HG02759 (cell line): ENCODE measurements at regions not wholly inside any gene's neighbourhood (a gene's known extent, or its start where the extent isn't known, plus 50 kb on each side); places are given as distances from the start of the nearest gene placed in this dataset.
"Not testable (repeated sequence)": the region's sequence is repeated elsewhere in the genome, so short reads cannot be mapped to it uniquely, and the experiment has no call there.

Experiments
- ATAC-seq: cut with Tn5 transposase; IDR thresholded peaks from one replicate; pipeline ENCODE4 v1.9.1; 2021; ENCODE audit warnings: mild to moderate bottlenecking, moderate library complexity; ENCODE audit not compliant: unreplicated experiment

DNA sequence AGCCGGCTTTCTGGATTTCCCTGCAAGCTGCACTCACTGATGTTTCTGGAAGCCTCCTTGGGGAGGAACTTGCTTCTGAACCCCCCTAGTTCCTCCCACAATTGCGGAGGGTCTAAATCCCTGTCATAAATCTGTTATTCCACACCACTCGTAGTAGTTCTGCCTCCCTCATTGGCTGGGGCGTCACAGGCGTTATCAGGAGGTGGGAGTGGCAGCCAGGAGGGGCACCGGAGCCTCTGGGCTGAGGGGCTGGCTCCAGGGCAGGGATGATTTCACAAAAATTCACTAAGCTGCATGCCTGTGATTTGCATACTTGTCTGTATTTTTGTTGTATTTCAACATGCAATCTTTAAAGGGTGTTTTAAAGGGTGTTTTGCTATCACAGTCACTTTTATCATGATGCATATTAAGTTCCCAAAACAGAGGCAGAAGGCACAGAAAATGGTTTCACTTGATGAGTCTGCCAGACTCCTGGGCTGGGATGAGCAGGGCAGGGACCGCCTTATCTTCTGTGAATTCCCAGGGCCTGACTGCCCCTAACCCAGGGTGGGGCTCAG lies 176.2 kb upstream of the FOXF1 start:
- ATAC-seq: no peak

DNA sequence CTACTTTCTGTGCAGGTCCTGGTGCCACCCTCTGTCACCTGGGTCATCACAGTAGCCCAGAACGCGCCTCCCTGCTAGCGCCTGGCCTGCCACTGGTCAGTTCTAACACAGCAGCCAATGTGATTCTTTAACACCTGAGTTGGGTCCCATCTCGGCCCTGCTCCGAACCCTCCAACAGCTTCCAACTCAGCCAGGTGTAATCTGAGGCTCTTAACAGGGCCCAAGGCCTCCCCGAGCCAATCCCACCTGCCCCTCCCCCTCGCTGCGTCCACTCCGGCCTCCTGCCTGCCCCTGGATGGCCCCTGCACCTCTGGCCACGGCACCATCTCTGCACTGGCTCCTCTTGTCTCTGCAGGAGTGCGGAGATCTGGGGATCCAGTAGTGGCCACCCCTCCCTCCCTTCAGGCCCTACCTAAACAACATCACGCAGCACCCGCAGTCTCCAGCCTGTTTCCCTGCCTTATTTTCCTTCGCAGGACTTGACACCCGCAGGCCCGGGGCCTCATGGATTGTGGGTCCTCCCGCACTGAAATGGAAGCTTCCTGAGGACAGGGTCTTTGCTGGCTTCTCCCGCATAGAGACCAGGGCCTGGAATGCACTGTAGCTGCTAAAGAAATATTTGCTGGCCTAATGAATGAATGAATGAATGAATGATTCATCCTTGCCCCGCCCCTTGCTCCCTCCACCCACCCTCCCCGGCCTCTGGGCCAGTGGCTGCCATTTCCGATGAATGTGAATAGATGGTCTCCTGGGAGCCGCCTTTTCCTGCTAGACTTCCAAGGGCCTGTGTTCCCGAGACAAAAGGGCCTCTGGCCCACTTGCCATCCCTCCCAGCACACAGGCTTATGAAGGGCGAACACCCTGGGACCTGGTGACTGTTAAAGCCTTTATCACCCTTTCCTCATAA lies 174.8 kb upstream of the FOXF1 start:
- ATAC-seq: no peak

GRCh38 chr16:86337138-86337537 lies 173.2 kb upstream of the FOXF1 start:
- ATAC-seq: no peak

- no peak for ATAC-seq
Measured at GRCh38 chr16:86337581-86338402, 172.5 kb upstream of the FOXF1 start.

- no peak for ATAC-seq
Measured at GRCh38 chr16:86338403-86339115, 171.8 kb upstream of the FOXF1 start.

GRCh38 chr16:86342161-86342834 lies 168.0 kb upstream of the FOXF1 start:
- no peak for ATAC-seq

GRCh38 chr16:86343027-86343795 lies 167.1 kb upstream of the FOXF1 start:
- no peak for ATAC-seq

DNA sequence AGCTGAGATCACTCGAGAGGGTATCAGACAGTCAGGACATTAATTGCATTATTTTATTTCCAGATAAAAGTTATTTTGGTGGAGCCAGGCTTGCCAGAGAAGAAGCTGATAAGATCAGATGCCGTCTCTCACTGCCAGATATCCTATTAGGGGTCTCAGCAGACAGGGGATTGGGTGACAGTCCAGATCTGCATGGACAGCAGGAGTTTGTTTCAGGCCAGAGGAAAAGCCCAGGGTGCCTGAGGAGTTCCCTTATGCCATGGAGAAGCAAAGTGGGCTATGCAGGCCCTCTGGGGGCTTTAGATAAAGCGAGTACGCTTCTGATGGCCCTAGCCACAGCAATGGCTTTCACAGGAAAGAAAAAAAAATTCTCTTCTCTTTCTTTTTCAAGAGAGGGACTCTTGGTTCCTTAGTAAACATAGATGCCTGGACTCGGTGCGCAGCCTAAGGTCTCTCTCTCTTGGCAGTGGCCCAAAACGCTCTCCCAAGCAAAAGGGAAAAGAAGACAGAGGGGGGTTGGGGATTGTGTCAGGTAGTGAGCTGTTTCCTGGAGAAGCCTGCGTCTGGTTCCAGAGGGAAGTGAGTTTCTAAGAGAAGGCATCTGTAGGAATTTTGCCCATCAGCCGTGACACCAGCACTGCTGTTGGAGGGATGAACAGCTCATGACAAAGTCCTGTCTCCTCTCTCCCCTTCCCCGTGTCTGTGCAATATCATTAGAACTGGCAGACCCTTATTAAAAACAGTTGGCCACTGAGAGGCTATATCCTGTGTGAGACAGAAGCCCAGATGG lies 166.3 kb upstream of the FOXF1 start:
- no peak for ATAC-seq

DNA sequence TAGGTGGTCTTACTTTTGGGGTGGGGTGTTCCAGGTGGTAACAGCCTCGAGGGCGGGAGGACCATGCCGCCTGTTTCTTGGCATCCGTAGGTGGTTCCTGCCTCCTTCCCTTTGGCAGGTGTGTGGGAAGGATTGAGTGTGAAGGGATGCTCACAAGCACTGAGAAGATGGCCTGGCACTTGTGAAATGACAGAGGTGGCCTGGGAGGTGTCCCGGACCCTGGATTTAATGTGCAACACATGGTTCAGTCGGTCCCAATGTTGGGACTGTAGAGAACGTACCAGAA lies 165.8 kb upstream of the FOXF1 start:
- ATAC-seq: no peak

DNA sequence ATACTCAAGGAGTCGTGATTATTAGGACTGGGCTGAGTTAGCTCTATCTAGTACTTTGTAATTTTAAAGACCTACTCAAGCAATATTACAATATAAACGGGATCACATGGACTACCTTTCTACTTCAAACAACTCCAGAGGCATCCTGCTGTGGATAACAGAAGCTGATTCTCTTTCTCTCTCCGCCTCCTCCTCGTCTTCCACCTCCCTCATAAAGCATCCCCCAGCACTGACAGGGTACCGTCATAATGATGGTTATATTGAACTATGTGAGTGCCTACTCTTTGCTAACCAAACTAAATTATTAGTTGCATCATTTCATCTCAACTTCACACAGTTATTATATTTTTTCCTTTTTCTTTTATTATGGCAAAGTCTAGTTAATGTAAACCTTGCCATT lies 165.4 kb upstream of the FOXF1 start:
- no peak for ATAC-seq

GRCh38 chr16:86345516-86345915 lies 164.8 kb upstream of the FOXF1 start:
- ATAC-seq: no peak

- no peak for ATAC-seq
Measured at GRCh38 chr16:86346034-86346433, 164.3 kb upstream of the FOXF1 start.

GRCh38 chr16:86347090-86347489 lies 163.2 kb upstream of the FOXF1 start:
- no peak for ATAC-seq

DNA sequence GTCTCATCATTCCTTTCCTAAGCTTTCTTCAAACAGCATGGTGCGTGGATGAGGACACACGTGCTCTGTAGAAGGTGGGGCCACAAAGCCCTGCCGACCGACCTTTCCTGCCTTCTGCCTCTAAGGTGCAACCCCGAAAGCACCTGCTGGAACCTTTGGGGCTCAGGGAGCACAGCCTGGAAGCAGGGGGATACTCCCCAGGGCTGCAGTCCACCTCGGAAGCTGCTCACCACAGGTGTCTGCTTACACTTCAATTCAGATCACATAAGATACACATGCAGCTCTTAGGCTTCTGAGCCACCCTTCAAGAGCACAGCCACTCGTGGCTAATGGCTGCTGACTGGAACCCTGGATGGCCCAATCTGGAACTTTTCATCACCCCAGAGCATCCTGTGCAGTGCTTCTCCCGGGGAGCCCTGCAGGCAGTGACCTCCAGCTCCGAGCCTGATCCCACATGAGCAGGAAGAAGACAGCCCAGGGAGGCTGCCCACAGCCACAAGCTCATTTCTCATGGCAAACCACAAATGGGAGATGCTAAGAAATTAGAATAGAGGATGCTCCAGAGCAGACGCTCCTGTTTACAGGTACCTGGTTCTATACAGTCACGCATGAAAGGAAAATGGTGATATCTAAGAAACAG lies 162.3 kb upstream of the FOXF1 start:
- no peak for ATAC-seq

DNA sequence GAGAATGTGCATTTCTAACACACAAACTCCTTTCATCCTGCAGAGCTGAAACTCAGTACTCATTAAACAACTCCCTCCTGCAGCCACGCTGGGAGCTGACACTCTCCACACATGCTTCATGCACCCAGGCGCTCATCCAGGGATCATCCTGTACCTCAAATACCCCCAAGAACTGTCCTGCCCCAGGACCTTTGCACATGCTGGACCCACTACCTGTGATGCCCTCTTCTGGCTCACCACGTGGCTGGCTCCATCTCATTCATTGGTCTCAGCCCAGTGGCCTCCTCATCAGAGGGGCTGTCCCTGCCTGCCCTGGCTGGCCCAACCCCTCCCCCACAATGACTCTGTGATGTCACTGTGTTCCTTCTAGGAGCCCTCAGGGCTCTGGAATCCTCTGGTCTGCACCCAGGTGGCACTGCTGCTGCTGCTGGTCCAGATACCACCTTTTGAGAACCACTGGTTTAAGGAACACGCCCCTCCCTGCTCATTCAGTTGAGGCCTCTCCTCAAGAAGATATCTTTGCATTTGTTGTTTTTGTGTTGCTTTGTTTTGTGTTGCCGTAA lies 160.9 kb upstream of the FOXF1 start:
- no peak for ATAC-seq

- ATAC-seq: no peak
Measured at GRCh38 chr16:86350289-86350688, 160.0 kb upstream of the FOXF1 start.

- no peak for ATAC-seq
Measured at GRCh38 chr16:86351041-86351784, 159.1 kb upstream of the FOXF1 start.

DNA sequence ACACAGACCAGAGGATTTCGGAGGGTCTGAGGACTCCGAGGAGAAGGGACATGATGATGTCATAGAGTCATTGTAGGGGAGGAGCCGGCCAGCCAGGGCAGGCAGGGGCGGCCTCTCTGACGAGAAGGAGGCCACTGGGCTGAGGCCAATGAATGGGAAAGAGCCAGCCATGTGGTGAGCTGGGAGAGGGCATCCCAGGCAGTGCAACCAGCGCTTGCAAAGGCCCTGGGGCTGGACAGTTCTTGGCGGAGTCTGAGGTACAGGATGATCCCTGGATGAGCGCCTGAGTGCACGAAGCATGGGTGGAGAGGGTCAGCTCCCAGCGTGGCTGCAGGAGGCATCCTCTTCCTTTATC lies 158.6 kb upstream of the FOXF1 start:
- not testable (repeated sequence) for ATAC-seq
